MM.1S (cell line): ENCODE measurements at regions not wholly inside any gene's neighbourhood (a gene's known extent, or its start where the extent isn't known, plus 50 kb on each side); places are given as distances from the start of the nearest gene placed in this dataset.

Experiments
- DNase-seq: peaks from one replicate; pipeline ENCODE4 v3.0.0-alpha.2; 2015
- H2AFZ ChIP-seq: fragments of 300-600 bp; sonication (generic); 2 replicates; pipeline ENCODE4 v1.6.0; 2016; ENCODE audit warnings: antibody characterized with exemption, low read length
- H3F3A ChIP-seq: fragments of 300-600 bp; sonication (generic); 2 replicates; pipeline ENCODE4 v1.6.1; 2016; ENCODE audit warnings: mild to moderate bottlenecking, antibody characterized with exemption, low read length, moderate library complexity, mixed read lengths; ENCODE audit not compliant: insufficient read depth
- H3K27ac ChIP-seq: fragments of 300-600 bp; sonication (generic); 2 replicates; pipeline ENCODE4 v1.5.1; 2016; ENCODE audit warnings: mild to moderate bottlenecking, low read length
- H3K27me3 ChIP-seq: fragments of 300-600 bp; sonication (generic); replicated peaks from 2 replicates; pipeline ENCODE4 v1.6.0; 2016; ENCODE audit warnings: low read length; ENCODE audit not compliant: insufficient read depth
- H3K36me3 ChIP-seq: fragments of 300-600 bp; sonication (generic); replicated peaks from 2 replicates; pipeline ENCODE4 v1.6.1; 2016; ENCODE audit warnings: mild to moderate bottlenecking, low read length, mixed read lengths; ENCODE audit not compliant: insufficient read depth
- H3K4me1 ChIP-seq: fragments of 300-600 bp; sonication (generic); 2 replicates; pipeline ENCODE4 v1.6.1; 2016; ENCODE audit warnings: low read length, mixed read lengths
- H3K4me2 ChIP-seq: fragments of 300-600 bp; sonication (generic); 2 replicates; pipeline ENCODE4 v1.6.0; 2016; ENCODE audit warnings: low read depth, low read length
- H3K4me3 ChIP-seq: fragments of 300-600 bp; sonication (generic); 2 replicates; pipeline ENCODE4 v1.5.1; 2016; ENCODE audit warnings: low read length, mixed read lengths
- H3K79me2 ChIP-seq: fragments of 300-600 bp; sonication (generic); 2 replicates; pipeline ENCODE4 v1.6.1; 2016; ENCODE audit warnings: mixed run types, low read length, mixed read lengths
- H3K9ac ChIP-seq: fragments of 300-600 bp; sonication (generic); 2 replicates; pipeline ENCODE4 v1.6.1; 2016; ENCODE audit warnings: low read length, mixed read lengths
- H3K9me2 ChIP-seq: fragments of 300-600 bp; sonication (generic); replicated peaks from 2 replicates; pipeline ENCODE4 v1.6.1; 2016; ENCODE audit warnings: mild to moderate bottlenecking, low read length, mixed read lengths; ENCODE audit not compliant: insufficient read depth
- H3K9me3 ChIP-seq: fragments of 300-600 bp; sonication (generic); replicated peaks from 2 replicates; pipeline ENCODE4 v1.6.1; 2016; ENCODE audit warnings: mild to moderate bottlenecking, low read length, mixed read lengths; ENCODE audit not compliant: insufficient read depth
- H4K20me1 ChIP-seq: fragments of 300-600 bp; sonication (generic); 2 replicates; pipeline ENCODE4 v1.6.1; 2016; ENCODE audit warnings: mild to moderate bottlenecking, low read length, moderate library complexity, mixed read lengths; ENCODE audit not compliant: insufficient read depth
- EZH2 ChIP-seq: fragments of 300-600 bp; sonication (generic); optimal IDR thresholded peaks from 2 replicates; pipeline ENCODE3; 2017; ENCODE audit warnings: low read depth, mild to moderate bottlenecking, antibody characterized with exemption, low read length, mixed read lengths
- EZH2phosphoT487 ChIP-seq: fragments of 300-600 bp; sonication (generic); IDR thresholded peaks from 2 replicates; pipeline ENCODE4 v1.6.1; 2018; ENCODE audit warnings: antibody characterized with exemption, low read length
- TF ChIP-seq, protein P1 (sequence below): fragments of 300-600 bp; sonication (generic); IDR thresholded peaks from 2 replicates; pipeline ENCODE4 v1.5.1; 2016; ENCODE audit warnings: antibody characterized with exemption, low read length, mixed read lengths

DNA sequence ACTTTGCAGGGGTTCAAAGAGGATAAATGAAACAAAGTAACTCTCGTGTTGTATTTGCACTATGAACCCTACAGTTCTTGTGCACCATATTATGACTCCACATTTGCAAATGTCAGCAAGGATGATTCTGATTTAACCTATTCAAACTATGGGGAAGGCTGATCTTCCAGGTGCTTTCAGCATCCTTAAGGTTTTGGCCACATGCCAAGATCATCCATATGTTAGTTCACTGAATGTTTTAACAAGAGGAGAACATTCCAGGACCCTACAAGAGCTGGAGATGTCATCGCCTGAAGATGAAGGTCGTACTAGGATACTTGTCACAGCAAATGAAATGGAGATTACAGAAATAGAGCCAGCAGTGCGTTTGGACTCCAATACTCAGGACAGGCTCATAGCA, 114.2 kb downstream of the DHRS2 start:
- Histone ChIP-seq H3K9me3 (no peaks in the 10 kb centered on the region), H2AFZ (no peak overlapping the region), H4K20me1 (no peaks in the 10 kb centered on the region), H3K79me2 (no peaks in the 10 kb centered on the region), H3K9ac (no peak overlapping the region), H3K36me3 (no peaks in the 10 kb centered on the region), H3K4me1 (no peaks in the 10 kb centered on the region), H3K4me3 (no peak overlapping the region), H3K9me2 (no peaks in the 10 kb centered on the region), H3K27me3 (no peaks in the 10 kb centered on the region), H3K27ac (no peak overlapping the region), H3K4me2 (no peak overlapping the region), H3F3A (no peaks in the 10 kb centered on the region)
- TF ChIP-seq EZH2 (no peak), EZH2phosphoT487 (no peak)
- TF ChIP-seq, protein P1, sequence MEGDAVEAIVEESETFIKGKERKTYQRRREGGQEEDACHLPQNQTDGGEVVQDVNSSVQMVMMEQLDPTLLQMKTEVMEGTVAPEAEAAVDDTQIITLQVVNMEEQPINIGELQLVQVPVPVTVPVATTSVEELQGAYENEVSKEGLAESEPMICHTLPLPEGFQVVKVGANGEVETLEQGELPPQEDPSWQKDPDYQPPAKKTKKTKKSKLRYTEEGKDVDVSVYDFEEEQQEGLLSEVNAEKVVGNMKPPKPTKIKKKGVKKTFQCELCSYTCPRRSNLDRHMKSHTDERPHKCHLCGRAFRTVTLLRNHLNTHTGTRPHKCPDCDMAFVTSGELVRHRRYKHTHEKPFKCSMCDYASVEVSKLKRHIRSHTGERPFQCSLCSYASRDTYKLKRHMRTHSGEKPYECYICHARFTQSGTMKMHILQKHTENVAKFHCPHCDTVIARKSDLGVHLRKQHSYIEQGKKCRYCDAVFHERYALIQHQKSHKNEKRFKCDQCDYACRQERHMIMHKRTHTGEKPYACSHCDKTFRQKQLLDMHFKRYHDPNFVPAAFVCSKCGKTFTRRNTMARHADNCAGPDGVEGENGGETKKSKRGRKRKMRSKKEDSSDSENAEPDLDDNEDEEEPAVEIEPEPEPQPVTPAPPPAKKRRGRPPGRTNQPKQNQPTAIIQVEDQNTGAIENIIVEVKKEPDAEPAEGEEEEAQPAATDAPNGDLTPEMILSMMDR: no peak
- no peak for DNase-seq

DNA sequence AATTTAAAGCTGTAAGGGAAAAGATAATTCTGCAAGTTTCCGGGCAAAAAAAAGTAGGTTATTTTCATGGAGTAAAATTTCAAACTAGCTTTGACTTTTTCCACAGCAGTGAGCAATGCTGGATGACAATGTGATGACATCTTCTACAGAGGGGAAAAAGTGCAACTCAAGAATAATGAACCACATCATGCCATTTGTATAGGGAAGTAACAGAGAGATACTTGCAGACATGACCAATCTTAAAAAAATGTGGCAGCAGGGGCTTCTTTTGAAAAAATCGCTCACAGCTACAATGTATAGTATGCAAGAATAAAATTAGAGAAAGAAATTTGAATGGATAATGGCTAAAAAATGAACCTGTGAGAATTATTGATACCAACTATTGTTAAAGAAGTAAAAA, 115.5 kb downstream of the DHRS2 start:
- H3F3A ChIP-seq: no peaks in the 10 kb centered on the region
- DNase-seq: no peak

DNA sequence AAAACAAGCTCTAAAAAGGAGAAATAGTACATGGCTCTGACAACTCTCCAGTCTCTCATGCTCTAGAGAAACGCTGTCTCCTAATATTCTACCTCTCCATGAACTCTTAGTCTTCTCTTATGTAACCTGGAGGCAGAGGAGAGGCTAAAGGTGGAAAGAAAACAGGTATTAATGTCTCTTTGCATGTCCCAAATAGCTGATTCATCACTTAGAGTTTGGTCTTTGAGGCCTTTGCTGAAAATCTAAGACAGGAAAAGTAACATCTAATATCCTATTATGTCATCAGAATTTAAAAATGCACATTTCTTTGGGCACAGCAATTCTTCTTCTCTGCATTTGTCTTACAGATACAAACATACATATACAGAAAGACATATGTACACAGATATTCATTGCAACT, 127.2 kb downstream of the DHRS2 start:
- TF ChIP-seq, protein P1: no peak
- TF ChIP-seq EZH2: no peak
- no peak for TF ChIP-seq EZH2phosphoT487
- Histone ChIP-seq H3K4me3 (no peak overlapping the region), H3K27ac (no peak overlapping the region), H2AFZ (no peak overlapping the region), H3F3A (no peaks in the 10 kb centered on the region), H3K9me3 (no peaks in the 10 kb centered on the region), H3K27me3 (no peaks in the 10 kb centered on the region), H3K4me2 (no peak overlapping the region), H4K20me1 (no peaks in the 10 kb centered on the region), H3K36me3 (no peaks in the 10 kb centered on the region), H3K79me2 (no peaks in the 10 kb centered on the region), H3K4me1 (no peaks in the 10 kb centered on the region), H3K9me2 (no peaks in the 10 kb centered on the region), H3K9ac (no peak overlapping the region)
- DNase-seq: no peak

More for the DNA sequence above, 115.5 kb downstream of the DHRS2 start:
- H3K4me2 ChIP-seq: no peak overlapping the region
- H3K27me3 ChIP-seq: no peaks in the 10 kb centered on the region
- H3K27ac ChIP-seq: no peak overlapping the region
- H3K79me2 ChIP-seq: no peaks in the 10 kb centered on the region
- no peaks in the 10 kb centered on the region for H3K36me3 ChIP-seq
- no peaks in the 10 kb centered on the region for H4K20me1 ChIP-seq
- no peak for TF ChIP-seq EZH2
- TF ChIP-seq EZH2phosphoT487: no peak
- TF ChIP-seq, protein P1: no peak
- H3K4me1 ChIP-seq: no peaks in the 10 kb centered on the region
- H3K9me3 ChIP-seq: no peaks in the 10 kb centered on the region
- no peak overlapping the region for H2AFZ ChIP-seq
- H3K9me2 ChIP-seq: no peaks in the 10 kb centered on the region
- H3K4me3 ChIP-seq: no peak overlapping the region
- no peak overlapping the region for H3K9ac ChIP-seq
